OCI-LY3 (cell line): ENCODE measurements at regions not wholly inside any gene's neighbourhood (a gene's known extent, or its start where the extent isn't known, plus 50 kb on each side); places are given as distances from the start of the nearest gene placed in this dataset.

Experiments
- EZH2phosphoT487 ChIP-seq: fragments of 200-600 bp; shearing (Covaris generic); IDR thresholded peaks from 2 replicates; pipeline ENCODE4 v1.6.1; 2018; ENCODE audit warnings: antibody characterized with exemption, mixed run types, low read depth
- TF ChIP-seq, protein P1 (sequence below): fragments of 200-600, 300-600 bp; sonication (generic); IDR thresholded peaks from 2 replicates; pipeline ENCODE4 v1.5.1; 2014; ENCODE audit warnings: antibody characterized with exemption, low read length, low read depth

DNA sequence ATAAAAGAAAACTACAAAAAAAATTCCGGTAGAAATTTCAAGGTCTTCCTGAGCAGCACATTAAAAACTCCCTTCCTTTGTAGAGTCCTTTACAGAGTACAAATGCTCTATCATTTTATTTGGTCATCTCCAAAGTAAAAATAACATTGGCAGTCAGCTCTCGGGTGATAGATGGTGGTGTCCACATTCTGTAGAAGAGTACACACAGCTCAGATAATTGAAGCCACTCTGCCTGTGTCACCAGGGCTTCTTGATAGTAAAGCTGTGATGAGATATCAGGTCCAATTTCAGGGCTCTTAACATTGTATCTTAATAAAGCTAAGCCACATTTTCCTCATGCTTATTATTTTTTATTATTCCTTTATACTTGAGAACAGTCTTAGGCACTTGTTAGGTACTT lies 371.6 kb downstream of the TAFA4 start:
- TF ChIP-seq, protein P1, sequence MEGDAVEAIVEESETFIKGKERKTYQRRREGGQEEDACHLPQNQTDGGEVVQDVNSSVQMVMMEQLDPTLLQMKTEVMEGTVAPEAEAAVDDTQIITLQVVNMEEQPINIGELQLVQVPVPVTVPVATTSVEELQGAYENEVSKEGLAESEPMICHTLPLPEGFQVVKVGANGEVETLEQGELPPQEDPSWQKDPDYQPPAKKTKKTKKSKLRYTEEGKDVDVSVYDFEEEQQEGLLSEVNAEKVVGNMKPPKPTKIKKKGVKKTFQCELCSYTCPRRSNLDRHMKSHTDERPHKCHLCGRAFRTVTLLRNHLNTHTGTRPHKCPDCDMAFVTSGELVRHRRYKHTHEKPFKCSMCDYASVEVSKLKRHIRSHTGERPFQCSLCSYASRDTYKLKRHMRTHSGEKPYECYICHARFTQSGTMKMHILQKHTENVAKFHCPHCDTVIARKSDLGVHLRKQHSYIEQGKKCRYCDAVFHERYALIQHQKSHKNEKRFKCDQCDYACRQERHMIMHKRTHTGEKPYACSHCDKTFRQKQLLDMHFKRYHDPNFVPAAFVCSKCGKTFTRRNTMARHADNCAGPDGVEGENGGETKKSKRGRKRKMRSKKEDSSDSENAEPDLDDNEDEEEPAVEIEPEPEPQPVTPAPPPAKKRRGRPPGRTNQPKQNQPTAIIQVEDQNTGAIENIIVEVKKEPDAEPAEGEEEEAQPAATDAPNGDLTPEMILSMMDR, result no peak
- no peak for TF ChIP-seq EZH2phosphoT487
